NCI-H345 treated with DMSO at 0.1 percent for 48 hours (cell line): ENCODE measurements at regions not wholly inside any gene's neighbourhood (a gene's known extent, or its start where the extent isn't known, plus 50 kb on each side); places are given as distances from the start of the nearest gene placed in this dataset.
"Not testable (repeated sequence)": the region's sequence is repeated elsewhere in the genome, so short reads cannot be mapped to it uniquely, and the experiment has no call there.

Experiments
- DNase-seq: peaks from one replicate; lab custom pipeline; 2025; ENCODE audit not compliant: unreplicated experiment; lab: John Stamatoyannopoulos, UW

GRCh38 chr17:53635444-53635843, 187.3 kb upstream of the KIF2B start:
- no peak for DNase-seq

GRCh38 chr17:53633856-53634255, 188.9 kb upstream of the KIF2B start:
- no peak for DNase-seq

- no peak for DNase-seq
Measured at GRCh38 chr17:53631486-53631885, 191.2 kb upstream of the KIF2B start.

- DNase-seq = no peak
Measured at GRCh38 chr17:53630638-53631037, 192.1 kb upstream of the KIF2B start.

- no peak for DNase-seq
Measured at GRCh38 chr17:53630115-53630514, 192.6 kb upstream of the KIF2B start.

- DNase-seq = no peak
Measured at GRCh38 chr17:53629188-53629587, 193.5 kb upstream of the KIF2B start.

- DNase-seq = no peak
Measured at GRCh38 chr17:53628011-53628410, 194.7 kb upstream of the KIF2B start.

- DNase-seq = no peak
Measured at GRCh38 chr17:53627511-53627910, 195.2 kb upstream of the KIF2B start.

- DNase-seq = no peak
Measured at GRCh38 chr17:53626286-53626685, 196.4 kb upstream of the KIF2B start.

- no peak for DNase-seq
Measured at GRCh38 chr17:53619025-53619424, 203.7 kb upstream of the KIF2B start.

GRCh38 chr17:53608208-53608607, 214.5 kb upstream of the KIF2B start:
- DNase-seq = not testable (repeated sequence)

- DNase-seq = no peak
Measured at GRCh38 chr17:53607475-53607874, 215.3 kb upstream of the KIF2B start.

GRCh38 chr17:53588317-53588716, 234.4 kb upstream of the KIF2B start:
- no peak for DNase-seq

GRCh38 chr17:53574038-53574437, 248.7 kb upstream of the KIF2B start:
- DNase-seq = no peak

- DNase-seq = no peak
Measured at GRCh38 chr17:53571342-53571741, 251.4 kb upstream of the KIF2B start.

- DNase-seq = no peak
Measured at GRCh38 chr17:53570731-53571130, 252.0 kb upstream of the KIF2B start.

GRCh38 chr17:53560953-53561352, 261.8 kb upstream of the KIF2B start:
- no peak for DNase-seq

GRCh38 chr17:53548252-53548651, 274.5 kb upstream of the KIF2B start:
- no peak for DNase-seq

- DNase-seq = no peak
Measured at GRCh38 chr17:53543472-53543871, 279.3 kb upstream of the KIF2B start.

GRCh38 chr17:53538129-53538617, 284.6 kb upstream of the KIF2B start:
- DNase-seq = no peak

- no peak for DNase-seq
Measured at GRCh38 chr17:53527473-53527872, 295.3 kb upstream of the KIF2B start.

GRCh38 chr17:53525590-53525989, 297.1 kb upstream of the KIF2B start:
- DNase-seq = no peak

GRCh38 chr17:53516636-53517035, 306.1 kb upstream of the KIF2B start:
- DNase-seq = no peak

- DNase-seq = no peak
Measured at GRCh38 chr17:53499277-53499676, 323.4 kb upstream of the KIF2B start.
